ENCODE measurements at regions not wholly inside any gene's neighbourhood (a gene's known extent, or its start where the extent isn't known, plus 50 kb on each side); places are given as distances from the start of the nearest gene placed in this dataset.

- Histone ChIP-seq H3K4me1 (peaks cover 0 to 4% of the 10 kb centered on the region in 2 donors), H3K9me3 (no peaks in the 10 kb centered on the region), H3K27me3 (no peaks in the 10 kb centered on the region), H3K27ac (peak overlapping the region; percentile 23 to 45), H3K36me3 (no peaks in the 10 kb centered on the region), H3K4me3 (no peak overlapping the region)
- DNase-seq (ENCODE audit: low spot score in 2 of 2), result no peak
- intact Hi-C loops (cut with DNase I), result no loop called here
- TF ChIP-seq, protein P1, sequence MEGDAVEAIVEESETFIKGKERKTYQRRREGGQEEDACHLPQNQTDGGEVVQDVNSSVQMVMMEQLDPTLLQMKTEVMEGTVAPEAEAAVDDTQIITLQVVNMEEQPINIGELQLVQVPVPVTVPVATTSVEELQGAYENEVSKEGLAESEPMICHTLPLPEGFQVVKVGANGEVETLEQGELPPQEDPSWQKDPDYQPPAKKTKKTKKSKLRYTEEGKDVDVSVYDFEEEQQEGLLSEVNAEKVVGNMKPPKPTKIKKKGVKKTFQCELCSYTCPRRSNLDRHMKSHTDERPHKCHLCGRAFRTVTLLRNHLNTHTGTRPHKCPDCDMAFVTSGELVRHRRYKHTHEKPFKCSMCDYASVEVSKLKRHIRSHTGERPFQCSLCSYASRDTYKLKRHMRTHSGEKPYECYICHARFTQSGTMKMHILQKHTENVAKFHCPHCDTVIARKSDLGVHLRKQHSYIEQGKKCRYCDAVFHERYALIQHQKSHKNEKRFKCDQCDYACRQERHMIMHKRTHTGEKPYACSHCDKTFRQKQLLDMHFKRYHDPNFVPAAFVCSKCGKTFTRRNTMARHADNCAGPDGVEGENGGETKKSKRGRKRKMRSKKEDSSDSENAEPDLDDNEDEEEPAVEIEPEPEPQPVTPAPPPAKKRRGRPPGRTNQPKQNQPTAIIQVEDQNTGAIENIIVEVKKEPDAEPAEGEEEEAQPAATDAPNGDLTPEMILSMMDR (IDR thresholded peaks at IDR 0.05), result no peak
These were observed 277.9 kb upstream of the ADAMTS5 start for GRCh38 chr21:27244776-27245175.

- TF ChIP-seq, protein P1 (IDR thresholded peaks at IDR 0.05), result no peak
- no peak overlapping the region for H3K4me3 ChIP-seq
- intact Hi-C loops (cut with DNase I), result no loop called here
- H3K27ac ChIP-seq, result peak overlapping the region; percentile 23 to 45
- no peaks in the 10 kb centered on the region for H3K9me3 ChIP-seq
- H3K4me1 ChIP-seq, result peaks cover 0 to 4% of the 10 kb centered on the region in 2 donors
- DNase-seq (ENCODE audit: low spot score in 2 of 2), result no peak
- no peaks in the 10 kb centered on the region for H3K27me3 ChIP-seq
- H3K36me3 ChIP-seq, result no peaks in the 10 kb centered on the region
These were observed 277.5 kb upstream of the ADAMTS5 start for GRCh38 chr21:27244352-27244751.

DNA sequence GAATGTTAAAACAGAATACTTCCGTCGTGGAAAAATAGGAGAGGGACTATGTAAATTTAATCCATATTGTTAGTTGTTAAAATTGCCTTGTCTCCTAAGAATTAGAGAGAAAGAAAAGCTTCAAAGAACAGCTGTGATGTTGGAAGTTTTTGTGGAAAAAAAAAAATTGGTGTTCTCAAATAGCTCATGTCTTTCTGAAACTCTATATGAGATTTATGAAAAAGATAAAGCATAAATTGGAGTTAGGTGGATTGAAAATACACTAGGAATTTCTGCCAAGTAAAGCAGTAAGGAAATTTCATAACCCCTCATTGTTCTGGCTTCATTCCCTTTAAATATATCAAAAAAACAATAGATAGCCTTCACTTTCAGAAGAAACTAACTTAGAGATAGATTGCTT is 274.0 kb upstream of the ADAMTS5 start:
- TF ChIP-seq, protein P1 (IDR thresholded peaks at IDR 0.05), result no peak
- DNase-seq (ENCODE audit: low spot score in 2 of 2), result no peak
- Histone ChIP-seq H3K27me3 (no peaks in the 10 kb centered on the region), H3K9me3 (no peaks in the 10 kb centered on the region), H3K4me1 (peaks cover 0 to 4% of the 10 kb centered on the region in 2 donors), H3K36me3 (no peaks in the 10 kb centered on the region), H3K4me3 (no peak overlapping the region), H3K27ac (no peak overlapping the region)
- intact Hi-C loops (cut with DNase I), result no loop called here

GRCh38 chr21:27233514-27234115 is 266.7 kb upstream of the ADAMTS5 start:
- no peak for DNase-seq (ENCODE audit: low spot score in 2 of 2)
- no peak overlapping the region for H3K4me3 ChIP-seq
- no peaks in the 10 kb centered on the region for H3K4me1 ChIP-seq
- no peaks in the 10 kb centered on the region for H3K36me3 ChIP-seq
- no peak overlapping the region for H3K27ac ChIP-seq
- no peaks in the 10 kb centered on the region for H3K9me3 ChIP-seq
- intact Hi-C loops (cut with DNase I), result no loop called here
- no peaks in the 10 kb centered on the region for H3K27me3 ChIP-seq
- TF ChIP-seq, protein P1 (IDR thresholded peaks at IDR 0.05), result no peak

DNA sequence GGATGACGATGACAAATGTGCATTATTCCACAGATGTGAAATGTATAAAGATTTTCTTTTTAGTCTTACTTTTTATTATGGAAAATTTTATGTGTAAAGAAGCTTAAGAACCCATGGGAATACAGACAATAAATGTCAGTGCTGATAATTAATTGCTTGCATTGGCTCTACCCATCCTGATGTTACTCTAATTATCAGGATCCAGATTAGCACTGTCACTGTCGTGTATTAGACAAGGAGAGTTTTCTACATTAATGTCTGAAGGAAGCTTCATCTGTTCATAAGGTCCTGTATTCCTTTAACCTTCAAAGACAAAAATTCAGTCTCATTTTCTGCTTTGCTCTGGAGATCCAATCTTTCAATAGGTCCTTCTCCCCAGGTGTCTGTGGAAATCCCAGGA is 259.1 kb upstream of the ADAMTS5 start:
- H3K27me3 ChIP-seq, result no peaks in the 10 kb centered on the region
- intact Hi-C loops (cut with DNase I), result no loop called here
- TF ChIP-seq, protein P1 (IDR thresholded peaks at IDR 0.05), result no peak
- DNase-seq (ENCODE audit: low spot score in 2 of 2), result no peak
- H3K36me3 ChIP-seq, result no peaks in the 10 kb centered on the region
- no peak overlapping the region for H3K4me3 ChIP-seq
- no peaks in the 10 kb centered on the region for H3K4me1 ChIP-seq
- no peaks in the 10 kb centered on the region for H3K9me3 ChIP-seq
- no peak overlapping the region for H3K27ac ChIP-seq

DNA sequence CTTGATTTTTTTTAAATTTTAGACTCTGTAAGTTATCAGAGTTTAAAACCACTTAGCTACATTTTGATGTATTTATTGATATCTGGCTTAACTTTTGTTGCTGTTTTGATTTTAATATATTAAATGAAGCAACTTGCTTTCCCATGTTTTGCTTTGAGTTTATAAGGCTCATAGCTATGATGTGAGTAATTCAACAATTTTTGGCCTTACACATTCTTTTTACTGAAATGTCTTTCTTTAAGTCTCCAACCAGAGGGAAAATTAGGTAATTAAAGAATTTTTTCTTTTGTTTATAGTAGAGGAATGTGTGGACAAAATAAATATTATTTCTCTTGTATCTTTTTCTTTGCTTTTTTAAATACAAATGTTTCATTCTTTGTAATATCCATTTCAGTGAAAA is 258.3 kb upstream of the ADAMTS5 start:
- no peaks in the 10 kb centered on the region for H3K4me1 ChIP-seq
- no peak overlapping the region for H3K27ac ChIP-seq
- H3K9me3 ChIP-seq, result no peaks in the 10 kb centered on the region
- no peaks in the 10 kb centered on the region for H3K27me3 ChIP-seq
- H3K36me3 ChIP-seq, result no peaks in the 10 kb centered on the region
- no peak for DNase-seq (ENCODE audit: low spot score in 2 of 2)
- TF ChIP-seq, protein P1 (IDR thresholded peaks at IDR 0.05), result no peak
- H3K4me3 ChIP-seq, result no peak overlapping the region
- intact Hi-C loops (cut with DNase I), result no loop called here
